NT2/D1 (cell line): ENCODE measurements at regions not wholly inside any gene's neighbourhood (a gene's known extent, or its start where the extent isn't known, plus 50 kb on each side); places are given as distances from the start of the nearest gene placed in this dataset.

Source experiments
- SUZ12 ChIP-seq: IDR thresholded peaks from 2 replicates; pipeline ENCODE4 v1.6.1; 2011; ENCODE audit not compliant: insufficient read length, insufficient read depth; ENCODE audit errors: extremely low read depth
- YY1 ChIP-seq: IDR thresholded peaks from 2 replicates; pipeline ENCODE4 v1.6.1; 2011; ENCODE audit not compliant: insufficient read length, insufficient read depth
- ZNF274 ChIP-seq: IDR thresholded peaks from 2 replicates; pipeline ENCODE4 v1.6.1; 2011; ENCODE audit warnings: mild to moderate bottlenecking, low read depth, low read length

DNA sequence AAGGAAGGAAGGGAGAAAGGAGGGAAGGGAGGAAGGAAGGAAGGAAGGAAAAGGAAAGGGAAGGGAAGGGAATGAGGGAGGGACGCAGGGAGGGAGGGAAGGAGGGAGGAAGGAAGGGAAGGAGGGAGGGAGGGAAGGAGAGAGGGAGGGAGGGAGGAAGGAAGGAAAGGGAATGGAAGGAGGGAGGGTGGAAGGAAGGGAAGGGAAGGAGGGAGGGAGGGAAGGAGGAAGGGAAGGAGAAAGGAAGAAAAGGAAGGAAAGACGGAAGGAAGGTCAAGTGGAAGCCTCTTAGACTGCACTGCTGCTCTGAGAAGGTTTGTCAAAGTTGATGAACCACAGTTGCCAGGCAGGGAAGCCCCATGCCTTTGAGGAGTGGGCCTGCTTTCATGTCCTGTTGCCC, 324.3 kb upstream of the ZFP64 start:
- TF ChIP-seq ZNF274, result no peak
- TF ChIP-seq YY1, result no peak
- no peak for TF ChIP-seq SUZ12
